Heart right ventricle (tissue), 16 donors: ENCODE measurements at regions not wholly inside any gene's neighbourhood (a gene's known extent, or its start where the extent isn't known, plus 50 kb on each side); places are given as distances from the start of the nearest gene placed in this dataset.

Source experiments
- ATAC-seq, 8 donors: fragments of 200-7000 bp; cut with Tn5 transposase; one replicate each; pipeline ENCODE4 v1.9.1; 2020; ENCODE audit warnings: mild to moderate bottlenecking in 8 of 8, moderate library complexity in 8 of 8, moderate number of reproducible peaks in 1 of 8
- DNase-seq, 2 donors: peaks; one replicate each; pipeline ENCODE4 v3.0.0-alpha.2; 2020
- H3K27ac ChIP-seq, 10 donors: fragments of 200-600 bp; sonication (generic) in 2 of 10; one replicate each; pipeline versions ENCODE4 v1.5.0 to v1.8.0; 2020 to 2022; ENCODE audit warnings: mild to moderate bottlenecking in 3 of 10
- H3K27me3 ChIP-seq, 7 donors: fragments of 200-600 bp; one replicate each; pipeline ENCODE4 v1.8.0; 2021 to 2022; ENCODE audit warnings: mild to moderate bottlenecking in 2 of 7
- H3K36me3 ChIP-seq, 9 donors: fragments of 200-600 bp; sonication (generic) in 1 of 9; one replicate each; pipeline versions ENCODE4 v1.5.0 to v1.8.0; 2020 to 2022; ENCODE audit warnings: mild to moderate bottlenecking in 2 of 9
- H3K4me1 ChIP-seq, 9 donors: fragments of 200-600 bp; sonication (generic) in 1 of 9; one replicate each; pipeline versions ENCODE4 v1.5.0 to v1.8.0; 2020 to 2022; ENCODE audit warnings: mild to moderate bottlenecking in 4 of 9
- H3K4me3 ChIP-seq, 10 donors: fragments of 200-600 bp; sonication (generic) in 2 of 10; one replicate each; pipeline versions ENCODE4 v1.5.0 to v1.8.0; 2020 to 2022; ENCODE audit warnings: mild to moderate bottlenecking in 7 of 10, moderate library complexity in 2 of 10
- H3K9me3 ChIP-seq, 11 donors: fragments of 200-600 bp in 10 of 11; sonication (generic) in 2 of 11; one replicate each; pipeline versions ENCODE4 v1.5.0 to v1.8.0; 2013 to 2022; ENCODE audit warnings: mild to moderate bottlenecking in 2 of 11, control low read depth in 1 of 11, moderate library complexity in 1 of 11
- WGBS, 2 donors: extraction: QIAGEN DNeasy Blood & Tissue Kit; methylation state at CpG; one replicate each; pipeline ENCODE4 v1.1.7; 2013; ENCODE audit warnings: inconsistent platforms in 1 of 2; 5-methylcytosine and 5-hydroxymethylcytosine counted together
- intact Hi-C, 10 donors: fragments of 100-400 bp; cut with DNase I; formaldehyde crosslinking; loops; one replicate each; pipeline versions ENCODE4 v1.11.1 to v1.14.2; 2022
- TF ChIP-seq, protein P1 (sequence below), 9 donors: fragments of 200-600 bp; sonication (generic) in 2 of 9; IDR thresholded peaks; one replicate each; pipeline versions ENCODE4 v1.5.0 to v1.8.0; 2021 to 2022; ENCODE audit warnings: antibody characterized with exemption in 9 of 9, mild to moderate bottlenecking in 5 of 9, moderate library complexity in 1 of 9
- donor health status: Arrhythmogenic right ventricular cardiomyopathy.
- donor health status: ischemic (EF 13 %, LVEDD 7.1; RV severe dilation, severe dysfunction).
- donor health status: healthy with polysubstance abuse.
- donor health status: DM: no; HTN: yes; CAD: no.
- donor health status: DM: no; HTN: no; CAD: no.
- donor health status: ischemic (EF 25% LVEDD 6.9; RV normal size, moderate dysfunction).
- donor health status: ischemic (EF 25% LVEDD 5.7; RV mildly dilated, moderate dysfunction).
- donor health status: healthy.
- donor health status: DM: yes; HTN: yes; CAD: no.
- donor health status: Ischemic cardiomyopathy.
- donor health status: ischemic (EF 35%, LVEDD 5.7; RV mildly dilated, moderate dysfunction).
- donor health status: nonischemic (EF 11% LVEDD 7.7; RV severe dilation, severe dysfunction).
- donor health status: DM: yes; HTN: yes; CAD: no.
- donor health status: PGD.
- donor health status: ischemic (EF 29% LVEDD 5.4; RV normal size, mild dysfunction).
- donor health status: nonischemic (EF 23%, LVEDD 6.1; RV moderate dilation, normal function).

DNA sequence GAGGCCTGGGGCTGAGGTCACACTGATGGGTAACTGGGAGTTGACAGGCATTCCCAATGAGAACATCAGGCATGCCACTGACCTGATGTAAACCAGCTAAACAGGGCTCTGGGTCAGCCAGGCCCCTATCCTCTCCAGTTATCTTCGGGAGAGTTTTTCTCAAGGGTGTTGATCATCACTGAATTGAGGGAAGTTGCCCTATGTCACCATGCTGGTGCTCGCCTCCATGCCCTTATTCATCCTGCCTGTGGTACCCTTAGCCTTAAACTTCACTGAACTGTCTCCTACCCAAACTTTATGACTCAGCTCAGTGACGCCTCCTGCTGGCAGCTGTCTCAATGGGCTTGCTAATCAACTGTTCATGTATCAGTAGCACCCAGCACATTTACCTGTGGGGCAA lies 80.7 kb upstream of the TNR start:
- intact Hi-C loops = no loop called here
- TF ChIP-seq, protein P1, sequence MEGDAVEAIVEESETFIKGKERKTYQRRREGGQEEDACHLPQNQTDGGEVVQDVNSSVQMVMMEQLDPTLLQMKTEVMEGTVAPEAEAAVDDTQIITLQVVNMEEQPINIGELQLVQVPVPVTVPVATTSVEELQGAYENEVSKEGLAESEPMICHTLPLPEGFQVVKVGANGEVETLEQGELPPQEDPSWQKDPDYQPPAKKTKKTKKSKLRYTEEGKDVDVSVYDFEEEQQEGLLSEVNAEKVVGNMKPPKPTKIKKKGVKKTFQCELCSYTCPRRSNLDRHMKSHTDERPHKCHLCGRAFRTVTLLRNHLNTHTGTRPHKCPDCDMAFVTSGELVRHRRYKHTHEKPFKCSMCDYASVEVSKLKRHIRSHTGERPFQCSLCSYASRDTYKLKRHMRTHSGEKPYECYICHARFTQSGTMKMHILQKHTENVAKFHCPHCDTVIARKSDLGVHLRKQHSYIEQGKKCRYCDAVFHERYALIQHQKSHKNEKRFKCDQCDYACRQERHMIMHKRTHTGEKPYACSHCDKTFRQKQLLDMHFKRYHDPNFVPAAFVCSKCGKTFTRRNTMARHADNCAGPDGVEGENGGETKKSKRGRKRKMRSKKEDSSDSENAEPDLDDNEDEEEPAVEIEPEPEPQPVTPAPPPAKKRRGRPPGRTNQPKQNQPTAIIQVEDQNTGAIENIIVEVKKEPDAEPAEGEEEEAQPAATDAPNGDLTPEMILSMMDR (IDR thresholded peaks at IDR 0.05) = peak in 7 of 9 donors; percentile 14 to 46 (median 36)
- Histone ChIP-seq H3K9me3 (peaks cover 0 to 12% (median 0%) of the 10 kb centered on the region in 11 donors), H3K36me3 (no peaks in the 10 kb centered on the region), H3K4me3 (no peak overlapping the region), H3K27ac (no peak overlapping the region), H3K27me3 (no peaks in the 10 kb centered on the region), H3K4me1 (peaks cover 0 to 6% (median 0%) of the 10 kb centered on the region in 9 donors)
- WGBS, 2 donors = 48 to 59% methylated on average over 3 of the region's 3 CpGs
- DNase-seq = peak; percentile 16 to 21
- ATAC-seq = peak in 6 of 8 donors; percentile 25 to 98 (median 74)

DNA sequence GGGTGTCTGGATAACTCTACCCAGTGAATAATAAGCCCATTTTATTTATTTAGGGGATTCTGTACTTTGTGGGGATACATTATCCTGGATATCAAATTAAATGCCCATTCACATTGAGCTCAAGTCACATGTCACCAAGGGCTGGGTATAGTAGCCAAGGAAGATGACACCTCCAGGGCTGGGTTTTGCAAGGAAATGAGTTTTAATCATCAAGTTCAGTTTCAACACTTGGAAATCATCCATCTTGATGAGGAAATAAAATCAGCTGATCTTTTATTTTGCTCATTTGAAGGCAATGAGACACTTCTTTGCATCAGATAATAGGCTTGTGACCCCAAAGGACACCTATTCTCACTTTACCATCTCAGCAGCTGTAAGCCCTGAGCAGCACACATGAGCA lies 80.0 kb upstream of the TNR start:
- TF ChIP-seq, protein P1 (IDR thresholded peaks at IDR 0.05) = no peak
- no peak overlapping the region for H3K27ac ChIP-seq
- no peaks in the 10 kb centered on the region for H3K36me3 ChIP-seq
- no peak overlapping the region for H3K4me3 ChIP-seq
- ATAC-seq = no peak
- H3K9me3 ChIP-seq = peaks cover 0 to 12% (median 0%) of the 10 kb centered on the region in 11 donors
- intact Hi-C loops = no loop called here
- no peaks in the 10 kb centered on the region for H3K27me3 ChIP-seq
- DNase-seq = no peak
- H3K4me1 ChIP-seq = peaks cover 0 to 6% (median 0%) of the 10 kb centered on the region in 9 donors

DNA sequence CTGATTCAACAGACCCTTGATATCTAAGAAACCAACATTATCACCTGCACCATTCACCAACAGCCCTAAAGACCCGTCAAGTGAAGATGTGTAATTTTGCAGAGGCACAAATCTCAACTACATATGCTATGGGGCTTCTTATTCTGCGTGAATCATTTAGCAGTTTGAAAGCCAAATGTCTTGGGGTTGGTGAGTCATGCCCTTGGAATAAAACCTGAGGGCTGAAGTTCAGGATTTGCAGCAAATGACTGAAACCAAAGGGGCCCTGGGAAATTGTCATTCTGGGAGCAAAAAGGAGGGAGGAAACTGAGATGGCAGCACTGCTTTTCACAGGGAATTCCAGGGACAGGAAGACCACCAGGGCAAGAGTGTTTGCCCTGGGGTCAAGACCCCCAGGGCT lies 79.2 kb upstream of the TNR start:
- DNase-seq (no peak), ATAC-seq (no peak)
- Histone ChIP-seq H3K4me3 (no peak overlapping the region), H3K27me3 (no peaks in the 10 kb centered on the region), H3K4me1 (peaks cover 0 to 6% (median 0%) of the 10 kb centered on the region in 9 donors), H3K27ac (no peak overlapping the region), H3K9me3 (peaks cover 0 to 12% (median 0%) of the 10 kb centered on the region in 11 donors), H3K36me3 (no peaks in the 10 kb centered on the region)
- 84 to 87% methylated on average over 2 of the region's 2 CpGs for WGBS, 2 donors
- intact Hi-C loops = no loop called here
- TF ChIP-seq, protein P1 (IDR thresholded peaks at IDR 0.05) = no peak

DNA sequence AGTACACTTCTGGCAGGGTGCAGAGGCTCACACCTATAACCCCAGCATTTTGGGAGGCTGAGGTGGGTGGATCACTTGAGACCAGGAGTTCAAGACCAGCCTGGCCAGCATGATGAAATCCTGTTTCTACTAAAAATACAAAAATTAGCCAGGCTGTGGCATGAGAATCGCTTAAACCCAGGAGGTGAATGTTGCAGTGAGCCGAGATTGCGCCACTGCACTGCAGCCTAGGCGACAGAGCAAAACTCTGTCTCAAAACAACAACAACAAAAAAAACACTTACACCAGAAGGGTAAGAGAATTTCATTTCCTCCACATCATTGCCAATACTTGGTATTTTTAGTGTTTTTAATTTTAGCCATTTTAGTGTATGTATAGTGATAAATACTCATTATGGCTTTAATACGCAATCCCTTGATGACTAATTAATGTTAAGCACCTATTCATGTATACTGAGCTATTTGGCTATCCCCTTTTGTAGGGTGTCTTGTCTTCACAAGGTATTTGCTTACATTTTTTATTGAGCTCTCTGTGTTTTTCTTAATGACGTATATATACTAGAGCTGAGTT lies 77.1 kb upstream of the TNR start:
- intact Hi-C loops = no loop called here
- no peak overlapping the region for H3K27ac ChIP-seq
- H3K36me3 ChIP-seq = no peaks in the 10 kb centered on the region
- TF ChIP-seq, protein P1 (IDR thresholded peaks at IDR 0.05) = no peak
- H3K4me3 ChIP-seq = no peak overlapping the region
- DNase-seq (no peak), ATAC-seq (no peak)
- no peaks in the 10 kb centered on the region for H3K27me3 ChIP-seq
- peaks cover 0 to 6% (median 0%) of the 10 kb centered on the region in 9 donors for H3K4me1 ChIP-seq
- H3K9me3 ChIP-seq = peaks cover 0 to 12% (median 0%) of the 10 kb centered on the region in 11 donors
- WGBS, 2 donors = 93 to 97% methylated on average over 6 of the region's 6 CpGs
